IMR-90 (cell line): ENCODE measurements at regions not wholly inside any gene's neighbourhood (a gene's known extent, or its start where the extent isn't known, plus 50 kb on each side); places are given as distances from the start of the nearest gene placed in this dataset.

ENCODE experiments used
- ATAC-seq: fragments of 200-7000 bp; cut with Tn5 transposase; 2 replicates; pipeline ENCODE4 v1.9.1; 2020; ENCODE audit warnings: low read depth, mild to moderate bottlenecking, moderate library complexity
- BruUV-seq: library from RNA; stranded (reverse); fragments of 400-500 nt; replicated peaks from 2 replicates; lab custom pipeline; 2021; lab: Mats Ljungman, UMichigan
- CTCF ChIA-PET: fragments of 300-600 bp; formaldehyde crosslinking; extraction: SDS; loops from one replicate; lab custom pipeline; 2021; ENCODE audit warnings: antibody characterized with exemption; lab: Yijun Ruan, JAX
- POLR2A ChIA-PET: fragments of 300-600 bp; sonication (Branson Sonifier 250); formaldehyde crosslinking; loops from one replicate; lab custom pipeline; 2022; ENCODE audit warnings: antibody characterized with exemption; ENCODE audit not compliant: unreplicated experiment; lab: Charles Lee
- DNase-seq: peaks from one replicate; pipeline ENCODE4 v3.0.0; 2013
- H2AFZ ChIP-seq: replicated peaks from 2 replicates; pipeline ENCODE3; 2013; ENCODE audit warnings: low read length, mild to moderate bottlenecking; ENCODE audit not compliant: poor library complexity
- H2AK5ac ChIP-seq: 2 replicates; pipeline ENCODE4 v1.6.1; 2013; ENCODE audit warnings: low read depth, low read length, inconsistent platforms
- H2AK9ac ChIP-seq: replicated peaks from 2 replicates; pipeline ENCODE3; 2013; ENCODE audit warnings: mild to moderate bottlenecking, low read depth, low read length, moderate library complexity; ENCODE audit not compliant: poor library complexity
- H2BK120ac ChIP-seq: 2 replicates; pipeline ENCODE4 v1.6.1; 2013; ENCODE audit warnings: low read depth, low read length, inconsistent platforms
- H2BK15ac ChIP-seq: 3 replicates; pipeline ENCODE4 v1.6.1; 2013; ENCODE audit warnings: low read depth, low read length, inconsistent platforms
- H2BK20ac ChIP-seq: 2 replicates; pipeline ENCODE4 v1.6.1; 2013; ENCODE audit warnings: low read depth, mild to moderate bottlenecking, inconsistent platforms, low read length, moderate library complexity
- H2BK5ac ChIP-seq: 2 replicates; pipeline ENCODE4 v1.6.1; 2013; ENCODE audit warnings: mild to moderate bottlenecking, low read depth, low read length, inconsistent platforms; ENCODE audit not compliant: poor library complexity, severe bottlenecking
- H3K14ac ChIP-seq: replicated peaks from 2 replicates; pipeline ENCODE4 v1.6.1; 2013; ENCODE audit warnings: low read depth, low read length, inconsistent platforms
- H3K18ac ChIP-seq: 2 replicates; pipeline ENCODE4 v1.6.1; 2013; ENCODE audit warnings: low read depth, low read length, control low read depth
- H3K23ac ChIP-seq: 2 replicates; pipeline ENCODE4 v1.6.1; 2013; ENCODE audit warnings: low read depth, low read length, inconsistent platforms
- H3K27ac ChIP-seq: 2 replicates; pipeline ENCODE4 v1.5.1; 2013; ENCODE audit warnings: mild to moderate bottlenecking, control low read depth, low read length; ENCODE audit not compliant: insufficient read depth
- H3K27me3 ChIP-seq: 2 replicates; pipeline ENCODE4 v1.6.1; 2013; ENCODE audit warnings: low read length; ENCODE audit not compliant: control insufficient read depth, insufficient read depth
- H3K36me3 ChIP-seq: 2 replicates; pipeline ENCODE4 v1.6.1; 2013; ENCODE audit warnings: low read length, mixed read lengths; ENCODE audit not compliant: control insufficient read depth, insufficient read depth
- H3K4ac ChIP-seq: 2 replicates; pipeline ENCODE4 v1.6.1; 2013; ENCODE audit warnings: low read depth, low read length, inconsistent platforms
- H3K4me1 ChIP-seq: 2 replicates; pipeline ENCODE4 v1.6.1; 2013; ENCODE audit warnings: low read length, mixed read lengths; ENCODE audit not compliant: control insufficient read depth, insufficient read depth
- H3K4me2 ChIP-seq: 2 replicates; pipeline ENCODE4 v1.6.1; 2013; ENCODE audit warnings: low read depth, mild to moderate bottlenecking, control low read depth, low read length, moderate library complexity
- H3K4me3 ChIP-seq: 2 replicates; pipeline ENCODE4 v1.5.1; 2013; ENCODE audit warnings: low read depth, mild to moderate bottlenecking, control low read depth, low read length, moderate library complexity; ENCODE audit not compliant: insufficient read depth
- H3K56ac ChIP-seq: 2 replicates; pipeline ENCODE4 v1.6.1; 2013; ENCODE audit warnings: low read length, inconsistent platforms; ENCODE audit not compliant: insufficient read depth; ENCODE audit errors: extremely low read depth
- H3K79me1 ChIP-seq, 2 experiments: 2 replicates each; pipeline ENCODE4 v1.6.1; 2013; ENCODE audit warnings: low read length in 2 of 2, inconsistent platforms in 1 of 2, low read depth in 1 of 2
- H3K9ac ChIP-seq: 2 replicates; pipeline ENCODE4 v1.6.1; 2013; ENCODE audit warnings: low read depth, low read length, control low read depth
- H3K9me1 ChIP-seq: 2 replicates; pipeline ENCODE4 v1.6.1; 2013; ENCODE audit warnings: low read length, inconsistent platforms; ENCODE audit not compliant: insufficient read depth
- H3K9me3 ChIP-seq: 2 replicates; pipeline ENCODE4 v1.6.1; 2013; ENCODE audit warnings: low read length; ENCODE audit not compliant: control insufficient read depth, insufficient read depth
- H4K20me1 ChIP-seq: 2 replicates; pipeline ENCODE4 v1.6.1; 2013; ENCODE audit warnings: low read length, inconsistent platforms; ENCODE audit not compliant: insufficient read depth
- H4K5ac ChIP-seq: 2 replicates; pipeline ENCODE4 v1.6.1; 2013; ENCODE audit warnings: mild to moderate bottlenecking, low read depth, low read length, control low read depth
- H4K8ac ChIP-seq, 2 experiments: 2 replicates each; pipeline ENCODE4 v1.6.1; 2013; ENCODE audit warnings: low read depth in 2 of 2, low read length in 2 of 2, control low read depth in 1 of 2, inconsistent platforms in 1 of 2
- H4K91ac ChIP-seq: 2 replicates; pipeline ENCODE4 v1.6.1; 2013; ENCODE audit warnings: low read depth, low read length, inconsistent platforms; ENCODE audit not compliant: insufficient read depth
- BHLHE40 ChIP-seq: fragments of 150-350 bp; IDR thresholded peaks from 2 replicates; pipeline ENCODE4 v1.6.1; 2016; ENCODE audit warnings: mild to moderate bottlenecking, low read depth, low read length
- CEBPB ChIP-seq: IDR thresholded peaks from 2 replicates; pipeline ENCODE4 v1.6.1; 2012; ENCODE audit warnings: low read depth, low read length, improper control_type of control experiment
- CHD1 ChIP-seq: IDR thresholded peaks from 2 replicates; pipeline ENCODE4 v1.6.1; 2012; ENCODE audit warnings: low read depth, low read length, improper control_type of control experiment
- CTCF ChIP-seq: conservative IDR thresholded peaks from 2 replicates; pipeline ENCODE4 v1.5.1; 2012; ENCODE audit warnings: mild to moderate bottlenecking, low read depth, low read length, improper control_type of control experiment
- FOS ChIP-seq: fragments of 150-350 bp; IDR thresholded peaks from 2 replicates; pipeline ENCODE4 v1.6.1; 2016; ENCODE audit warnings: low read depth, low read length
- MAFK ChIP-seq: IDR thresholded peaks from 2 replicates; pipeline ENCODE4 v1.6.1; 2012; ENCODE audit warnings: low read depth, low read length, improper control_type of control experiment
- MAZ ChIP-seq: IDR thresholded peaks from 2 replicates; pipeline ENCODE4 v1.6.1; 2012; ENCODE audit warnings: low read depth, mild to moderate bottlenecking, low read length, improper control_type of control experiment, moderate library complexity, borderline replicate concordance
- MXI1 ChIP-seq: IDR thresholded peaks from 2 replicates; pipeline ENCODE4 v1.6.1; 2012; ENCODE audit warnings: low read depth, mild to moderate bottlenecking, low read length, moderate library complexity, borderline replicate concordance
- NFE2L2 ChIP-seq: fragments of 150-350 bp; IDR thresholded peaks from 2 replicates; pipeline ENCODE4 v1.6.1; 2016; ENCODE audit warnings: low read depth, mild to moderate bottlenecking, low read length
- POLR2A ChIP-seq: IDR thresholded peaks from 2 replicates; pipeline ENCODE4 v1.6.1; 2012; ENCODE audit warnings: mild to moderate bottlenecking, low read depth, low read length
- RAD21 ChIP-seq: IDR thresholded peaks from 2 replicates; pipeline ENCODE4 v1.6.1; 2012; ENCODE audit warnings: low read length, improper control_type of control experiment
- RCOR1 ChIP-seq: IDR thresholded peaks from 2 replicates; pipeline ENCODE4 v1.6.1; 2012; ENCODE audit warnings: mild to moderate bottlenecking, low read length, improper control_type of control experiment; ENCODE audit not compliant: insufficient replicate concordance
- RFX5 ChIP-seq: IDR thresholded peaks from 2 replicates; pipeline ENCODE4 v1.8.0; 2012; ENCODE audit warnings: low read depth, mild to moderate bottlenecking, low read length, moderate library complexity
- SMC3 ChIP-seq: fragments of 150-350 bp; IDR thresholded peaks from 2 replicates; pipeline ENCODE4 v1.6.1; 2016; ENCODE audit warnings: low read depth, mild to moderate bottlenecking, antibody characterized with exemption, low read length, moderate library complexity
- WGBS, 2 experiments: methylation state at CpG; one replicate each; pipeline versions ENCODE4 v1.1.5 to v1.1.7; 2013; ENCODE audit warnings: missing lambda C conversion rate in 2 of 2; ENCODE audit not compliant: insufficient read length in 1 of 2; ENCODE audit errors: extremely low coverage in 2 of 2; 5-methylcytosine and 5-hydroxymethylcytosine counted together
- dilution Hi-C: fragments of 300-500 bp; cut with HindIII; formaldehyde crosslinking; loops from one replicate; pipeline ENCODE4 v1.14.3; 2018; ENCODE audit warnings: low sequenced_read_pairs; ENCODE audit not compliant: unreplicated experiment
- in situ Hi-C: fragments of 300-500 bp; cut with MboI; formaldehyde crosslinking; loops from 3 replicates; pipeline ENCODE4 v1.14.3; 2019; ENCODE audit warnings: low sequenced_read_pairs, inconsistent platforms, mixed read lengths
- intact Hi-C: fragments of 100-400 bp; cut with micrococcal nuclease; formaldehyde crosslinking; loops from 2 replicates; pipeline ENCODE4 v1.10.0; 2022
- TF ChIP-seq, protein P1 (sequence below): fragments of 150-350 bp; IDR thresholded peaks from 2 replicates; pipeline ENCODE4 v1.6.1; 2017; ENCODE audit warnings: mild to moderate bottlenecking, antibody characterized with exemption, low read length, low read depth
- TF ChIP-seq, protein P2 (sequence below): fragments of 150-350 bp; IDR thresholded peaks from 2 replicates; pipeline ENCODE4 v1.6.1; 2016; ENCODE audit warnings: low read depth, mild to moderate bottlenecking, low read length, moderate library complexity, borderline replicate concordance

- Histone ChIP-seq H2AK5ac (no peak overlapping the region), H3K9me1 (no peaks in the 10 kb centered on the region), H3K18ac (no peak overlapping the region), H3K23ac (no peak overlapping the region), H2BK120ac (no peak overlapping the region), H3K27ac (no peak overlapping the region), H3K9me3 (peaks cover 4% of the 10 kb centered on the region), H2AK9ac (no peak overlapping the region), H4K8ac (no peak overlapping the region), H3K4me1 (no peaks in the 10 kb centered on the region), H2BK15ac (no peak overlapping the region), H3K36me3 (no peaks in the 10 kb centered on the region), H3K14ac (no peak overlapping the region), H3K27me3 (no peaks in the 10 kb centered on the region), H3K4me3 (no peak overlapping the region), H4K20me1 (no peaks in the 10 kb centered on the region), H3K4ac (no peak overlapping the region), H4K5ac (no peak overlapping the region), H2BK20ac (no peak overlapping the region), H3K4me2 (no peak overlapping the region), H2AFZ (no peak overlapping the region), H3K9ac (no peak overlapping the region), H3K56ac (no peak overlapping the region), H2BK5ac (no peak overlapping the region), H4K91ac (no peak overlapping the region), H3K79me1 (no peaks in the 10 kb centered on the region)
- BruUV-seq = no TSS peak
- DNase-seq (no peak), ATAC-seq (no peak)
- in situ Hi-C loops (no loop called here), dilution Hi-C loops (no loop called here), intact Hi-C loops (no loop called here)
- WGBS, 2 experiments = no CpG with 5 or more reads among the region's 1 CpG
- ChIA-PET CTCF (no interaction called here), POLR2A (no interaction called here)
- TF ChIP-seq RAD21 (no peak), RFX5 (no peak), MAZ (no peak), CTCF (no peak), CHD1 (no peak), POLR2A (no peak), CEBPB (no peak), SMC3 (no peak), RCOR1 (no peak), MAFK (no peak), BHLHE40 (no peak), FOS (no peak), MXI1 (no peak), NFE2L2 (no peak)
- TF ChIP-seq, protein P1, sequence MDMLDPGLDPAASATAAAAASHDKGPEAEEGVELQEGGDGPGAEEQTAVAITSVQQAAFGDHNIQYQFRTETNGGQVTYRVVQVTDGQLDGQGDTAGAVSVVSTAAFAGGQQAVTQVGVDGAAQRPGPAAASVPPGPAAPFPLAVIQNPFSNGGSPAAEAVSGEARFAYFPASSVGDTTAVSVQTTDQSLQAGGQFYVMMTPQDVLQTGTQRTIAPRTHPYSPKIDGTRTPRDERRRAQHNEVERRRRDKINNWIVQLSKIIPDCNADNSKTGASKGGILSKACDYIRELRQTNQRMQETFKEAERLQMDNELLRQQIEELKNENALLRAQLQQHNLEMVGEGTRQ = no peak
- TF ChIP-seq, protein P2, sequence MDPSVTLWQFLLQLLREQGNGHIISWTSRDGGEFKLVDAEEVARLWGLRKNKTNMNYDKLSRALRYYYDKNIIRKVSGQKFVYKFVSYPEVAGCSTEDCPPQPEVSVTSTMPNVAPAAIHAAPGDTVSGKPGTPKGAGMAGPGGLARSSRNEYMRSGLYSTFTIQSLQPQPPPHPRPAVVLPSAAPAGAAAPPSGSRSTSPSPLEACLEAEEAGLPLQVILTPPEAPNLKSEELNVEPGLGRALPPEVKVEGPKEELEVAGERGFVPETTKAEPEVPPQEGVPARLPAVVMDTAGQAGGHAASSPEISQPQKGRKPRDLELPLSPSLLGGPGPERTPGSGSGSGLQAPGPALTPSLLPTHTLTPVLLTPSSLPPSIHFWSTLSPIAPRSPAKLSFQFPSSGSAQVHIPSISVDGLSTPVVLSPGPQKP = no peak
These were observed 194.5 kb upstream of the ARHGEF9 start for GRCh38 chrX:63979480-63979879.
